Endothelial cell of umbilical vein (primary cell): ENCODE measurements at regions not wholly inside any gene's neighbourhood (a gene's known extent, or its start where the extent isn't known, plus 50 kb on each side); places are given as distances from the start of the nearest gene placed in this dataset.

Experiments used
- BruUV-seq: library from RNA; stranded (reverse); fragments of 400-500 nt; replicated peaks from 2 replicates; lab custom pipeline; 2021; lab: Mats Ljungman, UMichigan
- CTCF ChIA-PET: fragments of 300-600, 350-600 bp; sonication (Branson Sonifier 250); formaldehyde crosslinking; loops from one replicate; lab custom pipeline; 2021; ENCODE audit warnings: antibody characterized with exemption, inconsistent platforms; lab: Charles Lee
- POLR2A ChIA-PET: fragments of 300-600, 350-600 bp; sonication (Branson Sonifier 250); formaldehyde crosslinking; loops from one replicate; lab custom pipeline; 2021; ENCODE audit warnings: antibody characterized with exemption, inconsistent platforms; lab: Charles Lee
- DNase-seq: peaks from one replicate; pipeline ENCODE4 v3.0.0-alpha.2; 2011; ENCODE audit warnings: low read depth, low spot score
- FAIRE-seq: peaks from 2 replicates; lab custom pipeline; 2011; peaks lifted over from hg19 to GRCh38; lab: Jason Lieb, UNC
- H2AFZ ChIP-seq: 2 replicates; pipeline ENCODE4 v1.6.0; 2012; ENCODE audit warnings: low read depth, low read length, control low read depth, inconsistent platforms
- H3K27ac ChIP-seq: 2 replicates; pipeline ENCODE4 v1.5.1; 2011; ENCODE audit warnings: low read depth, mild to moderate bottlenecking, control low read depth, low read length, moderate library complexity; ENCODE audit not compliant: insufficient read depth
- H3K27me3 ChIP-seq, 2 experiments: 2 replicates each; pipeline versions ENCODE4 v1.6.0 to v1.6.1; 2011; ENCODE audit warnings: low read length in 2 of 2, mixed read lengths in 1 of 2; ENCODE audit not compliant: control insufficient read depth in 2 of 2, insufficient read depth in 2 of 2
- H3K36me3 ChIP-seq, 2 experiments: 2 replicates in 1 of 2; 3 replicates in 1 of 2; pipeline ENCODE4 v1.5.1; 2011; ENCODE audit warnings: low read length in 2 of 2, mild to moderate bottlenecking in 1 of 2, moderate library complexity in 1 of 2; ENCODE audit not compliant: control insufficient read depth in 2 of 2, insufficient read depth in 2 of 2; ENCODE audit errors: extremely low read depth in 1 of 2
- H3K4me1 ChIP-seq: 3 replicates; pipeline ENCODE4 v1.5.1; 2011; ENCODE audit warnings: mild to moderate bottlenecking, low read length; ENCODE audit not compliant: control insufficient read depth, insufficient read depth; ENCODE audit errors: extremely low read depth
- H3K4me2 ChIP-seq: 2 replicates; pipeline ENCODE4 v1.6.1; 2011; ENCODE audit warnings: low read length, control low read depth, mixed read lengths; ENCODE audit not compliant: insufficient read depth
- H3K4me3 ChIP-seq, 3 experiments: fragments of 200-600 bp in 1 of 3; sonication (generic), shearing (Covaris generic) in 1 of 3; replicated peaks in 1 of 3; 2 replicates each; pipeline ENCODE4 v1.5.1; 2011 to 2016; ENCODE audit warnings: control low read depth in 3 of 3, low read length in 3 of 3, mild to moderate bottlenecking in 2 of 3, inconsistent platforms in 1 of 3, low read depth in 1 of 3, moderate library complexity in 1 of 3; ENCODE audit not compliant: insufficient read depth in 1 of 3
- H3K79me2 ChIP-seq: 2 replicates; pipeline ENCODE4 v1.6.0; 2012; ENCODE audit warnings: low read length, inconsistent platforms; ENCODE audit not compliant: control insufficient read depth, insufficient read depth
- H3K9ac ChIP-seq: replicated peaks from 2 replicates; pipeline ENCODE3; 2011; ENCODE audit warnings: low read length, control low read depth; ENCODE audit not compliant: insufficient read depth; ENCODE audit errors: extremely low read depth
- H3K9me1 ChIP-seq: replicated peaks from 3 replicates; pipeline ENCODE4 v1.6.0; 2011; ENCODE audit warnings: mild to moderate bottlenecking, low read length; ENCODE audit not compliant: control insufficient read depth, insufficient read depth; ENCODE audit errors: extremely low read depth
- H3K9me3 ChIP-seq: replicated peaks from 2 replicates; pipeline ENCODE4 v1.5.1; 2012; ENCODE audit warnings: low read length, inconsistent platforms; ENCODE audit not compliant: control insufficient read depth, insufficient read depth
- H4K20me1 ChIP-seq: replicated peaks from 2 replicates; pipeline ENCODE3; 2011; ENCODE audit warnings: mild to moderate bottlenecking, low read length; ENCODE audit not compliant: control insufficient read depth, insufficient read depth; ENCODE audit errors: extremely low read depth
- CTCF ChIP-seq, 2 donors: IDR thresholded peaks; 1 replicate in 1 of 2; 2 replicates in 1 of 2; pipeline ENCODE4 v1.5.1; 2011; ENCODE audit warnings: low read length in 2 of 2, mild to moderate bottlenecking in 2 of 2, moderate library complexity in 2 of 2, control low read depth in 1 of 2, inconsistent platforms in 1 of 2, low read depth in 1 of 2; ENCODE audit not compliant: insufficient read depth in 1 of 2; ENCODE audit errors: extremely low read depth in 1 of 2
- EZH2 ChIP-seq: IDR thresholded peaks from 2 replicates; pipeline ENCODE4 v1.6.1; 2012; ENCODE audit warnings: borderline replicate concordance, low read depth, mild to moderate bottlenecking, moderate library complexity, low read length, inconsistent platforms; ENCODE audit not compliant: severe bottlenecking
- FOS ChIP-seq: IDR thresholded peaks from 2 replicates; pipeline ENCODE4 v1.6.1; 2011; ENCODE audit warnings: mild to moderate bottlenecking, low read length, moderate library complexity, borderline replicate concordance; ENCODE audit not compliant: insufficient read depth
- GATA2 ChIP-seq: IDR thresholded peaks from 2 replicates; pipeline ENCODE4 v1.7.0; 2011; ENCODE audit warnings: low read depth, mild to moderate bottlenecking, moderate library complexity, mixed read lengths, low read length; ENCODE audit not compliant: insufficient read length, insufficient read depth
- JUN ChIP-seq: IDR thresholded peaks from 2 replicates; pipeline ENCODE4 v1.6.1; 2011; ENCODE audit warnings: borderline replicate concordance, low read depth; ENCODE audit not compliant: insufficient read length, insufficient read depth
- MYC ChIP-seq: IDR thresholded peaks from one replicate; pipeline ENCODE4 v1.6.1; 2011; ENCODE audit warnings: mild to moderate bottlenecking, low read depth, low read length
- POLR2A ChIP-seq: IDR thresholded peaks from 2 replicates; pipeline ENCODE4 v1.6.1; 2012; ENCODE audit warnings: low read depth, mild to moderate bottlenecking, control low read depth, low read length
- POLR2AphosphoS5 ChIP-seq: IDR thresholded peaks from 2 replicates; pipeline ENCODE4 v1.6.1; 2012; ENCODE audit warnings: low read depth, mild to moderate bottlenecking, control low read depth, low read length, moderate library complexity; ENCODE audit not compliant: insufficient read depth
- dilution Hi-C: fragments of 300-500 bp; cut with MboI; formaldehyde crosslinking; loops from one replicate; pipeline ENCODE4 v1.15.0; 2019; ENCODE audit warnings: low sequenced_read_pairs; ENCODE audit not compliant: extremely low pct_ligation_motif_present
- intact Hi-C: fragments of 100-400 bp; cut with micrococcal nuclease; formaldehyde crosslinking; loops from one replicate; pipeline ENCODE4 v1.10.0; 2022
- TF ChIP-seq, protein P1 (sequence below): IDR thresholded peaks from 2 replicates; pipeline ENCODE4 v1.6.1; 2011; ENCODE audit not compliant: insufficient read depth, insufficient read length

- ChIA-PET CTCF (no interaction called here), POLR2A (no interaction called here)
- FAIRE-seq (no peak), DNase-seq (no peak)
- no peak overlapping the region for H3K4me2 ChIP-seq
- no peak overlapping the region for H3K27ac ChIP-seq
- no peaks in the 10 kb centered on the region for H3K27me3 ChIP-seq
- H3K36me3 ChIP-seq: no peaks in the 10 kb centered on the region
- no TSS peak for BruUV-seq
- intact Hi-C loops: no loop called here
- dilution Hi-C loops: no loop called here
- TF ChIP-seq GATA2 (no peak), JUN (no peak), FOS (no peak), EZH2 (no peak), CTCF (IDR thresholded peaks at IDR 0.05; ENCODE audit: extremely low read depth in 1 of 2, insufficient read depth in 1 of 2, low read depth in 1 of 2, low read length in 2 of 2) (no peak), POLR2AphosphoS5 (no peak), MYC (no peak), POLR2A (no peak)
- TF ChIP-seq, protein P1, sequence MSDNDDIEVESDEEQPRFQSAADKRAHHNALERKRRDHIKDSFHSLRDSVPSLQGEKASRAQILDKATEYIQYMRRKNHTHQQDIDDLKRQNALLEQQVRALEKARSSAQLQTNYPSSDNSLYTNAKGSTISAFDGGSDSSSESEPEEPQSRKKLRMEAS: no peak
- no peaks in the 10 kb centered on the region for H3K9me1 ChIP-seq
- H3K4me3 ChIP-seq: no peak overlapping the region
- H4K20me1 ChIP-seq: no peaks in the 10 kb centered on the region
- H3K9ac ChIP-seq: no peak overlapping the region
- H2AFZ ChIP-seq: no peak overlapping the region
- no peaks in the 10 kb centered on the region for H3K4me1 ChIP-seq
- H3K79me2 ChIP-seq: no peaks in the 10 kb centered on the region
- peaks cover 4% of the 10 kb centered on the region for H3K9me3 ChIP-seq
Measured at GRCh38 chr5:63794296-63794695, 167.9 kb downstream of the HTR1A start.
